ENCODE measurements at regions not wholly inside any gene's neighbourhood (a gene's known extent, or its start where the extent isn't known, plus 50 kb on each side); places are given as distances from the start of the nearest gene placed in this dataset.

DNA sequence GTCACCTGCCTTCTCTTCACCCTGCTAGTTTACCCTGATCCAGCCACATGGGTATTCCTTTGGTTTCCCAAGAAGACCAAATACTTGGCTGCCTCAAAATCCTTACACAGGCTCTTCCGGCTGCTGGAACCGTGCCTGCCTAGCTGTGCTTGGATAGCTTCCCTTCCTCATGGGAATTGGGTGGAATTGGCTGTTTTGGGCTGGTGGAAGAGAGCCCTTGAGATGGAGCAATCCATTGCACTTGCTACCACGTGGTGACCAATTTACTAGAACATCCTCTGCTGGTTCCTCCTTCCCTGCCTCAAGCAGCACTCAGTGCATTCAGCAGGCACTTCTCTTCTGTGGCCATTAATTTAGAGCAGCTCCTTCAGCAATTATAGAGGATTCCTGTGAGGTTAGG, 119.3 kb upstream of the AP1S2 start:
- TF ChIP-seq, protein P1, sequence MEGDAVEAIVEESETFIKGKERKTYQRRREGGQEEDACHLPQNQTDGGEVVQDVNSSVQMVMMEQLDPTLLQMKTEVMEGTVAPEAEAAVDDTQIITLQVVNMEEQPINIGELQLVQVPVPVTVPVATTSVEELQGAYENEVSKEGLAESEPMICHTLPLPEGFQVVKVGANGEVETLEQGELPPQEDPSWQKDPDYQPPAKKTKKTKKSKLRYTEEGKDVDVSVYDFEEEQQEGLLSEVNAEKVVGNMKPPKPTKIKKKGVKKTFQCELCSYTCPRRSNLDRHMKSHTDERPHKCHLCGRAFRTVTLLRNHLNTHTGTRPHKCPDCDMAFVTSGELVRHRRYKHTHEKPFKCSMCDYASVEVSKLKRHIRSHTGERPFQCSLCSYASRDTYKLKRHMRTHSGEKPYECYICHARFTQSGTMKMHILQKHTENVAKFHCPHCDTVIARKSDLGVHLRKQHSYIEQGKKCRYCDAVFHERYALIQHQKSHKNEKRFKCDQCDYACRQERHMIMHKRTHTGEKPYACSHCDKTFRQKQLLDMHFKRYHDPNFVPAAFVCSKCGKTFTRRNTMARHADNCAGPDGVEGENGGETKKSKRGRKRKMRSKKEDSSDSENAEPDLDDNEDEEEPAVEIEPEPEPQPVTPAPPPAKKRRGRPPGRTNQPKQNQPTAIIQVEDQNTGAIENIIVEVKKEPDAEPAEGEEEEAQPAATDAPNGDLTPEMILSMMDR (IDR thresholded peaks at IDR 0.05; ENCODE audit: insufficient read depth, low read depth, low read length) = no peak
- no peak for TF ChIP-seq EZH2 (IDR thresholded peaks at IDR 0.05; ENCODE audit: insufficient read depth, low read length)

All from astrocyte (in vitro differentiated cells and primary cell).